SU-DHL-6 (cell line): ENCODE measurements at regions not wholly inside any gene's neighbourhood (a gene's known extent, or its start where the extent isn't known, plus 50 kb on each side); places are given as distances from the start of the nearest gene placed in this dataset.

Experiments used
- H2AFZ ChIP-seq: fragments of 200-600 bp; sonication (generic); 2 replicates; pipeline ENCODE4 v1.6.1; 2014; ENCODE audit warnings: low read depth, mild to moderate bottlenecking, moderate library complexity, mixed read lengths, antibody characterized with exemption, low read length; ENCODE audit not compliant: severe bottlenecking
- H3F3A ChIP-seq: fragments of 200-600 bp; shearing (Covaris generic); 2 replicates; pipeline ENCODE4 v1.6.0; 2016; ENCODE audit warnings: antibody characterized with exemption, mild to moderate bottlenecking; ENCODE audit not compliant: insufficient read depth
- H3K27ac ChIP-seq: fragments of 200-600 bp; sonication (generic); 2 replicates; pipeline ENCODE4 v1.5.1; 2016; ENCODE audit warnings: low read depth, mild to moderate bottlenecking, low read length, moderate library complexity, mixed read lengths
- H3K27me3 ChIP-seq: fragments of 200-600 bp; sonication (generic), shearing (Covaris generic); 2 replicates; pipeline ENCODE4 v1.6.0; 2014; ENCODE audit warnings: mild to moderate bottlenecking, low read length
- H3K36me3 ChIP-seq: fragments of 200-600 bp; sonication (generic); 2 replicates; pipeline ENCODE4 v1.6.1; 2014; ENCODE audit warnings: mild to moderate bottlenecking, low read length, mixed read lengths
- H3K4me2 ChIP-seq: fragments of 300-600, 200-600 bp; shearing (Covaris generic), sonication (generic); 2 replicates; pipeline ENCODE4 v1.6.0; 2014; ENCODE audit warnings: low read length, low read depth, mild to moderate bottlenecking; ENCODE audit not compliant: poor library complexity, severe bottlenecking
- H3K4me3 ChIP-seq: fragments of 200-600 bp; sonication (generic); 2 replicates; pipeline ENCODE4 v1.5.1; 2014; ENCODE audit warnings: antibody characterized with exemption, low read length, mild to moderate bottlenecking, mixed read lengths; ENCODE audit not compliant: insufficient read depth, poor library complexity, severe bottlenecking
- H3K79me2 ChIP-seq: fragments of 200-600 bp; sonication (generic); 2 replicates; pipeline ENCODE4 v1.6.1; 2014; ENCODE audit warnings: mild to moderate bottlenecking, low read length, moderate library complexity; ENCODE audit not compliant: insufficient read depth
- H3K9ac ChIP-seq: fragments of 200-600 bp; sonication (generic); 2 replicates; pipeline ENCODE4 v1.7.0; 2014; ENCODE audit warnings: mild to moderate bottlenecking, low read length
- H3K9me2 ChIP-seq: fragments of 200-600 bp; sonication (generic); replicated peaks from 2 replicates; pipeline ENCODE4 v1.6.1; 2014; ENCODE audit warnings: low read length; ENCODE audit not compliant: insufficient read depth
- H3K9me3 ChIP-seq: fragments of 200-600 bp; sonication (generic); 2 replicates; pipeline ENCODE4 v1.6.1; 2014; ENCODE audit warnings: low read length, mixed read lengths; ENCODE audit not compliant: insufficient read depth
- H4K20me1 ChIP-seq: fragments of 200-600 bp; sonication (generic); 2 replicates; pipeline ENCODE4 v1.6.1; 2014; ENCODE audit warnings: low read depth, mild to moderate bottlenecking, antibody characterized with exemption, low read length, moderate library complexity, mixed read lengths
- EZH2phosphoT487 ChIP-seq: fragments of 200-600 bp; sonication (generic), shearing (Covaris generic); conservative IDR thresholded peaks from 2 replicates; pipeline ENCODE4 v1.6.1; 2018; ENCODE audit warnings: mild to moderate bottlenecking, antibody characterized with exemption, low read length, moderate library complexity, mixed read lengths
- TF ChIP-seq, protein P1 (sequence below): fragments of 200-600 bp; sonication (generic); IDR thresholded peaks from one replicate; pipeline ENCODE4 v1.5.1; 2017; ENCODE audit warnings: antibody characterized with exemption, mild to moderate bottlenecking, low read length, moderate library complexity; ENCODE audit not compliant: insufficient read depth, poor library complexity, severe bottlenecking

DNA sequence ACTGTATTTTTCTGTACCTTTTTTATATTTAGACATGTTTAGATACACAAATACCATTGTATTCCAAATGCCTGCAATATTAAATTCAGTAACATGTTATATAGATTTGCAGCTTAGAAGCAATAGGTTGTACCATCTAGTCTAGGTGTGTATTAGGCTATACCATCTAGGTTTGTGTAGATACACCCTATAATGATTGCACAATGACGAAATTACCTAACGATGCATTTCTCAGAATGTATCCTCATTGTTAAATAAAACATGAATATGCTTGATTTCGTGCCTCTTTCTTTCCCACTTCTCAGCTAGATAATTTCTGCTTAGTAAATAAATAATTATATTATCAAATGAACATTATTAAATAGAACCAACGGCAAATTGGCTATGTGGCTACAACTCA is 653.0 kb downstream of the EPM2A start:
- Histone ChIP-seq H4K20me1 (no peaks in the 10 kb centered on the region), H3K27me3 (no peaks in the 10 kb centered on the region), H3K27ac (no peak overlapping the region), H3K9ac (no peak overlapping the region), H3K36me3 (no peaks in the 10 kb centered on the region), H2AFZ (no peak overlapping the region), H3F3A (no peaks in the 10 kb centered on the region), H3K9me3 (no peaks in the 10 kb centered on the region), H3K4me2 (no peak overlapping the region), H3K4me3 (no peak overlapping the region), H3K9me2 (no peaks in the 10 kb centered on the region), H3K79me2 (no peaks in the 10 kb centered on the region)
- TF ChIP-seq EZH2phosphoT487, result no peak
- TF ChIP-seq, protein P1, sequence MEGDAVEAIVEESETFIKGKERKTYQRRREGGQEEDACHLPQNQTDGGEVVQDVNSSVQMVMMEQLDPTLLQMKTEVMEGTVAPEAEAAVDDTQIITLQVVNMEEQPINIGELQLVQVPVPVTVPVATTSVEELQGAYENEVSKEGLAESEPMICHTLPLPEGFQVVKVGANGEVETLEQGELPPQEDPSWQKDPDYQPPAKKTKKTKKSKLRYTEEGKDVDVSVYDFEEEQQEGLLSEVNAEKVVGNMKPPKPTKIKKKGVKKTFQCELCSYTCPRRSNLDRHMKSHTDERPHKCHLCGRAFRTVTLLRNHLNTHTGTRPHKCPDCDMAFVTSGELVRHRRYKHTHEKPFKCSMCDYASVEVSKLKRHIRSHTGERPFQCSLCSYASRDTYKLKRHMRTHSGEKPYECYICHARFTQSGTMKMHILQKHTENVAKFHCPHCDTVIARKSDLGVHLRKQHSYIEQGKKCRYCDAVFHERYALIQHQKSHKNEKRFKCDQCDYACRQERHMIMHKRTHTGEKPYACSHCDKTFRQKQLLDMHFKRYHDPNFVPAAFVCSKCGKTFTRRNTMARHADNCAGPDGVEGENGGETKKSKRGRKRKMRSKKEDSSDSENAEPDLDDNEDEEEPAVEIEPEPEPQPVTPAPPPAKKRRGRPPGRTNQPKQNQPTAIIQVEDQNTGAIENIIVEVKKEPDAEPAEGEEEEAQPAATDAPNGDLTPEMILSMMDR, result no peak

DNA sequence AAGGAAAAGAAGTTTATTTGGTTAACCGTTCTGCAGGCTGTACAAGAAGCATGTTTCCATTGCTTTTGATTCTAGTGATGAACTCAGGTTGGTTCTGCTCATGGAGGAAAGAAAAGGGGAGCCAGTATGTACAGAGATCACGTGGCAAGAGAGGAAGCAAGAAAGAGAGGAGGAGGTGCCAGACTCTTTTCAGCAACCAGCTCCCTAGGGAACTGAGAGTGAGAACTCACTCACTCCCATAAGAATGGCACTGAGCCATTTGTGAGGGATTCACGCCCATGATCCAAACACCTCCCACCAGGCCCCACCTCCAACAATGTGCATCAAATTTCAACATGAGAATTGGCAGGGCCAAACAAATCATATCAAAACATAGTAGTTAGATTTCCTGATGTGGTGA is 649.1 kb downstream of the EPM2A start:
- H3K27me3 ChIP-seq, result no peaks in the 10 kb centered on the region
- no peaks in the 10 kb centered on the region for H4K20me1 ChIP-seq
- TF ChIP-seq, protein P1, result no peak
- TF ChIP-seq EZH2phosphoT487, result no peak
- no peak overlapping the region for H3K27ac ChIP-seq
- no peaks in the 10 kb centered on the region for H3F3A ChIP-seq
- no peaks in the 10 kb centered on the region for H3K9me2 ChIP-seq
- H3K36me3 ChIP-seq, result no peaks in the 10 kb centered on the region
- no peak overlapping the region for H3K4me3 ChIP-seq
- no peak overlapping the region for H2AFZ ChIP-seq
- H3K9me3 ChIP-seq, result no peaks in the 10 kb centered on the region
- no peak overlapping the region for H3K4me2 ChIP-seq
- H3K9ac ChIP-seq, result no peak overlapping the region
- no peaks in the 10 kb centered on the region for H3K79me2 ChIP-seq

DNA sequence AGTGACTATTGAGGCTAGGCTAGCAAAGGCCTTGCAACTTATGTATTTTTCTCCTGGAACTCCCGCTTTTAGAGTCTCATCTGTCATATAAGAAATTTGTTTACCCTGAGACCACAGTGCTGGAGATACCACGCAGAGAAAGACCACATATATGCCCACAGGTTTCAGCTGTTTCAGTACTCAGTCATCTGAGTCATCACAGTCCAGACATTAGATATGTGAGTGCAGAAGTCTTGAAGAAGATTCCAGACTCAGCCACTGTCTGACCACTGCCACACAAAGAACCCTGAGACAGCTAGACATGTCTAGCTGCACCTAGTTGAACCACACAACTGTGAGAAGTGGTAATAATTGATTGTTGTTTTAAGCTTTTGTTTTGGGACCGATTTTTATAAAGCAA is 648.3 kb downstream of the EPM2A start:
- H3K27me3 ChIP-seq, result no peaks in the 10 kb centered on the region
- no peak overlapping the region for H2AFZ ChIP-seq
- H4K20me1 ChIP-seq, result no peaks in the 10 kb centered on the region
- no peaks in the 10 kb centered on the region for H3K79me2 ChIP-seq
- no peak for TF ChIP-seq EZH2phosphoT487
- TF ChIP-seq, protein P1, result no peak
- H3K9ac ChIP-seq, result no peak overlapping the region
- H3K4me2 ChIP-seq, result no peak overlapping the region
- no peaks in the 10 kb centered on the region for H3F3A ChIP-seq
- no peaks in the 10 kb centered on the region for H3K9me2 ChIP-seq
- H3K4me3 ChIP-seq, result no peak overlapping the region
- H3K27ac ChIP-seq, result no peak overlapping the region
- no peaks in the 10 kb centered on the region for H3K36me3 ChIP-seq
- no peaks in the 10 kb centered on the region for H3K9me3 ChIP-seq
